H1 (cell line): ENCODE measurements at regions not wholly inside any gene's neighbourhood (a gene's known extent, or its start where the extent isn't known, plus 50 kb on each side); places are given as distances from the start of the nearest gene placed in this dataset.

Source experiments
- CTCF ChIA-PET: fragments of 300-600 bp; sonication (Branson Sonifier 250); formaldehyde crosslinking; loops from one replicate; lab custom pipeline; 2021; ENCODE audit not compliant: partially characterized antibody; lab: Charles Lee
- POLR2A ChIA-PET: fragments of 300-600 bp; sonication (Branson Sonifier 250); formaldehyde crosslinking; loops from one replicate; lab custom pipeline; 2021; ENCODE audit warnings: inconsistent platforms; ENCODE audit not compliant: partially characterized antibody; lab: Charles Lee
- DNase-seq, 2 experiments: peaks; one replicate each; pipeline versions ENCODE4 v3.0.0 to v3.0.0-alpha.2; 2010 to 2022; ENCODE audit warnings: low spot score in 2 of 2, low read depth in 1 of 2, mixed read lengths in 1 of 2
- FAIRE-seq: peaks from 2 replicates; lab custom pipeline; 2011; peaks lifted over from hg19 to GRCh38; lab: Jason Lieb, UNC
- H2AFZ ChIP-seq: 2 replicates; pipeline ENCODE4 v1.8.1; 2012; ENCODE audit warnings: low read length, inconsistent platforms
- H2AK5ac ChIP-seq: 2 replicates; pipeline ENCODE4 v1.6.1; 2013; ENCODE audit warnings: low read depth, low read length
- H2BK120ac ChIP-seq: replicated peaks from 2 replicates; pipeline ENCODE3; 2013; ENCODE audit warnings: low read depth, low read length, inconsistent platforms
- H2BK12ac ChIP-seq: 2 replicates; pipeline ENCODE4 v1.6.1; 2013; ENCODE audit warnings: low read depth, low read length
- H2BK15ac ChIP-seq: 2 replicates; pipeline ENCODE4 v1.6.1; 2013; ENCODE audit warnings: low read length
- H2BK20ac ChIP-seq: 2 replicates; pipeline ENCODE4 v1.6.1; 2013; ENCODE audit warnings: low read length
- H2BK5ac ChIP-seq: 2 replicates; pipeline ENCODE4 v1.6.1; 2013; ENCODE audit warnings: low read depth, low read length
- H3K14ac ChIP-seq: 2 replicates; pipeline ENCODE4 v1.6.1; 2013; ENCODE audit warnings: inconsistent platforms; ENCODE audit not compliant: insufficient read length
- H3K18ac ChIP-seq: 2 replicates; pipeline ENCODE4 v1.6.1; 2013; ENCODE audit warnings: low read length; ENCODE audit errors: extremely low read depth
- H3K23ac ChIP-seq: 2 replicates; pipeline ENCODE4 v1.6.1; 2013; ENCODE audit warnings: inconsistent platforms; ENCODE audit not compliant: insufficient read length
- H3K23me2 ChIP-seq: 2 replicates; pipeline ENCODE4 v1.6.1; 2013; ENCODE audit warnings: low read depth, low read length
- H3K27ac ChIP-seq: 2 replicates; pipeline ENCODE4 v1.6.1; 2011; ENCODE audit warnings: low read depth, low read length, inconsistent platforms
- H3K27me3 ChIP-seq, 4 experiments: replicated peaks in 1 of 4; 1 replicate in 1 of 4; 2 replicates in 3 of 4; pipeline versions ENCODE4 v1.6.1 to v1.8.1; 2011 to 2013; ENCODE audit warnings: low read length in 3 of 4, mild to moderate bottlenecking in 3 of 4, inconsistent platforms in 2 of 4, mixed read lengths in 2 of 4, moderate library complexity in 1 of 4; ENCODE audit not compliant: control insufficient read depth in 3 of 4, insufficient read depth in 3 of 4; ENCODE audit errors: extremely low read depth in 1 of 4
- H3K36me3 ChIP-seq, 4 experiments: 2 replicates each; pipeline versions ENCODE4 v1.6.1 to v1.8.1; 2011 to 2013; ENCODE audit warnings: mild to moderate bottlenecking in 4 of 4, low read length in 3 of 4, moderate library complexity in 2 of 4, control low read depth in 1 of 4, inconsistent platforms in 1 of 4; ENCODE audit not compliant: insufficient read depth in 4 of 4, control insufficient read depth in 2 of 4
- H3K4ac ChIP-seq: replicated peaks from 2 replicates; pipeline ENCODE3; 2013; ENCODE audit warnings: low read length, low read depth, mixed read lengths, inconsistent platforms; ENCODE audit not compliant: insufficient read length
- H3K4me1 ChIP-seq, 4 experiments: replicated peaks in 1 of 4; 1 replicate in 1 of 4; 2 replicates in 3 of 4; pipeline versions ENCODE4 v1.6.1 to v1.8.1; 2011 to 2013; ENCODE audit warnings: low read length in 3 of 4, inconsistent platforms in 2 of 4, mixed read lengths in 1 of 4; ENCODE audit not compliant: insufficient read depth in 4 of 4, control insufficient read depth in 3 of 4
- H3K4me2 ChIP-seq, 2 experiments: 2 replicates each; pipeline versions ENCODE4 v1.6.1 to v1.8.1; 2011 to 2013; ENCODE audit warnings: low read depth in 2 of 2, low read length in 2 of 2, control low read depth in 1 of 2, inconsistent platforms in 1 of 2, mild to moderate bottlenecking in 1 of 2; ENCODE audit not compliant: insufficient read depth in 1 of 2
- H3K4me3 ChIP-seq, 4 experiments: fragments of 200-600, 300-600 bp in 1 of 4; sonication (generic), shearing (Covaris generic), sonication (Bioruptor Twin) in 1 of 4; 2 replicates each; pipeline versions ENCODE4 v1.5.1 to v1.8.1; 2011 to 2016; ENCODE audit warnings: low read length in 4 of 4, low read depth in 3 of 4, control low read depth in 2 of 4, inconsistent platforms in 2 of 4, mild to moderate bottlenecking in 2 of 4, mixed read lengths in 1 of 4, moderate library complexity in 1 of 4; ENCODE audit not compliant: insufficient read depth in 2 of 4; ENCODE audit errors: extremely low read depth in 1 of 4
- H3K56ac ChIP-seq: replicated peaks from 2 replicates; pipeline ENCODE3; 2013; ENCODE audit warnings: low read depth, mild to moderate bottlenecking, mixed read lengths, low read length, inconsistent platforms; ENCODE audit not compliant: insufficient read length
- H3K79me1 ChIP-seq: 2 replicates; pipeline ENCODE4 v1.6.1; 2013; ENCODE audit warnings: low read depth, low read length, control low read depth
- H3K79me2 ChIP-seq, 2 experiments: 2 replicates each; pipeline versions ENCODE4 v1.6.1 to v1.8.1; 2012 to 2013; ENCODE audit warnings: low read length in 2 of 2, mild to moderate bottlenecking in 2 of 2, inconsistent platforms in 1 of 2; ENCODE audit not compliant: insufficient read depth in 2 of 2, control insufficient read depth in 1 of 2
- H3K9ac ChIP-seq, 4 experiments: replicated peaks in 1 of 4; 1 replicate in 1 of 4; 2 replicates in 3 of 4; pipeline versions ENCODE4 v1.6.1 to v1.8.1; 2011 to 2013; ENCODE audit warnings: low read depth in 3 of 4, low read length in 3 of 4, control low read depth in 2 of 4, mild to moderate bottlenecking in 2 of 4, moderate library complexity in 2 of 4, inconsistent platforms in 1 of 4; ENCODE audit errors: extremely low read depth in 1 of 4
- H3K9me3 ChIP-seq, 2 experiments: 2 replicates each; pipeline versions ENCODE4 v1.6.1 to v1.8.1; 2012 to 2013; ENCODE audit warnings: mild to moderate bottlenecking in 2 of 2, moderate library complexity in 2 of 2, control low read depth in 1 of 2, inconsistent platforms in 1 of 2, low read depth in 1 of 2, low read length in 1 of 2, mixed read lengths in 1 of 2; ENCODE audit not compliant: insufficient read depth in 2 of 2
- H4K20me1 ChIP-seq, 2 experiments: replicated peaks in 1 of 2; 2 replicates each; pipeline versions ENCODE3 to v1.8.1; 2011 to 2013; ENCODE audit warnings: inconsistent platforms in 2 of 2, low read length in 2 of 2, mild to moderate bottlenecking in 1 of 2; ENCODE audit not compliant: insufficient read depth in 2 of 2, control insufficient read depth in 1 of 2
- H4K5ac ChIP-seq: 2 replicates; pipeline ENCODE4 v1.6.1; 2013; ENCODE audit warnings: low read length, low read depth, mixed read lengths, inconsistent platforms; ENCODE audit not compliant: insufficient read length
- H4K8ac ChIP-seq: 2 replicates; pipeline ENCODE4 v1.8.0; 2013; ENCODE audit warnings: mild to moderate bottlenecking, moderate library complexity, low read length, inconsistent platforms; ENCODE audit not compliant: insufficient read depth; ENCODE audit errors: extremely low read depth
- H4K91ac ChIP-seq: replicated peaks from 2 replicates; pipeline ENCODE3; 2013; ENCODE audit warnings: low read length, mixed read lengths, inconsistent platforms; ENCODE audit not compliant: insufficient read length
- ASH2L ChIP-seq: fragments of 200-600, 300-600 bp; sonication (generic); IDR thresholded peaks from one replicate; pipeline ENCODE4 v1.7.1; 2017; ENCODE audit warnings: low read length
- CEBPB ChIP-seq: IDR thresholded peaks from 2 replicates; pipeline ENCODE4 v1.6.1; 2012; ENCODE audit warnings: low read depth, low read length
- EP300 ChIP-seq, 2 experiments: IDR thresholded peaks; 1 replicate in 1 of 2; 2 replicates in 1 of 2; pipeline ENCODE4 v1.6.1; 2011 to 2012; ENCODE audit warnings: low read depth in 2 of 2, low read length in 2 of 2, mild to moderate bottlenecking in 2 of 2, borderline replicate concordance in 1 of 2, inconsistent platforms in 1 of 2, moderate library complexity in 1 of 2
- KDM5A ChIP-seq: fragments of 200-600 bp; IDR thresholded peaks from 2 replicates; pipeline ENCODE4 v1.7.1; 2012; ENCODE audit warnings: mild to moderate bottlenecking, low read length, inconsistent platforms, mixed read lengths
- NANOG ChIP-seq: IDR thresholded peaks from 2 replicates; pipeline ENCODE4 v1.6.1; 2011; ENCODE audit warnings: low read length, low read depth, mild to moderate bottlenecking, inconsistent platforms; ENCODE audit not compliant: insufficient read depth, poor library complexity, severe bottlenecking
- ZNF274 ChIP-seq: IDR thresholded peaks from 2 replicates; pipeline ENCODE4 v1.7.0; 2012; ENCODE audit warnings: low read length, borderline replicate concordance; ENCODE audit errors: extremely low read depth
- WGBS, 2 experiments: shearing (Covaris generic) in 1 of 2; methylation state at CpG; one replicate each; pipeline versions ENCODE4 v1.1.6 to v1.1.7; 2013 to 2015; ENCODE audit warnings: low lambda C conversion rate in 2 of 2, mixed read lengths in 2 of 2, inconsistent platforms in 1 of 2, low coverage in 1 of 2, missing lambda C conversion rate in 1 of 2; ENCODE audit not compliant: insufficient replicate concordance in 2 of 2, insufficient coverage in 1 of 2, insufficient read length in 1 of 2; ENCODE audit errors: extremely low coverage in 1 of 2, missing lambda C conversion rate in 1 of 2; 5-methylcytosine and 5-hydroxymethylcytosine counted together
- TF ChIP-seq, protein P1 (sequence below): IDR thresholded peaks from 2 replicates; pipeline ENCODE4 v1.6.1; 2012; ENCODE audit warnings: low read length, inconsistent platforms

DNA sequence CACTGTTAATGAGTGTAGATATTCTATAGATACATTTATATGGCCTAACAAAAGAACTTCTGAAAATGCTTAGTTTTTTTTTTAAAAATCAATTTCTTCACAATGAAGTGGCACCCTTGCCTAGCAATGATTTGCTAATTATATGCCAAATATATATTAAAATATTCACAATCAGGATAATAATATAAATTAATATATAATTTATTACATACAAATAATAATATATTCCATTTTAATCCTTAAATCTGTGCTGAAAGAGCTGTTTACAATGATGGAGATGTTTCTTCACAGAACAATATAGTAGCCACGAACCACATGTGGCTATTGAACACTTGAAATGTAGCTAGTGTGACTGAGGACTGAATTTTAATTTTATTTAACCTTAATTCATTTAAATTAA lies 648.4 kb upstream of the GBE1 start:
- Histone ChIP-seq H3K18ac (no peak overlapping the region), H2BK15ac (no peak overlapping the region), H2BK20ac (no peak overlapping the region), H3K79me1 (no peaks in the 10 kb centered on the region), H3K4me1 (no peaks in the 10 kb centered on the region; a peak in 1 of 7 replicates), H4K8ac (no peak overlapping the region), H3K27ac (no peak overlapping the region), H2BK120ac (no peak overlapping the region), H2BK12ac (no peak overlapping the region), H3K4me2 (no peak overlapping the region), H4K91ac (no peak overlapping the region), H3K9ac (no peak overlapping the region), H3K79me2 (no peaks in the 10 kb centered on the region), H4K20me1 (no peaks in the 10 kb centered on the region), H3K56ac (no peak overlapping the region), H3K14ac (no peak overlapping the region), H3K4ac (no peak overlapping the region), H3K36me3 (no peaks in the 10 kb centered on the region), H2AK5ac (no peak overlapping the region), H2AFZ (no peak overlapping the region), H3K9me3 (no peaks in the 10 kb centered on the region), H3K23me2 (no peaks in the 10 kb centered on the region), H3K23ac (no peak overlapping the region), H2BK5ac (no peak overlapping the region), H3K4me3 (no peak overlapping the region), H4K5ac (no peak overlapping the region), H3K27me3 (peaks cover 0 to 1% (median 0%) of the 10 kb centered on the region in 4 experiments; a peak in 1 of 7 replicates)
- no peak for TF ChIP-seq NANOG
- TF ChIP-seq CEBPB: no peak
- TF ChIP-seq, protein P1, sequence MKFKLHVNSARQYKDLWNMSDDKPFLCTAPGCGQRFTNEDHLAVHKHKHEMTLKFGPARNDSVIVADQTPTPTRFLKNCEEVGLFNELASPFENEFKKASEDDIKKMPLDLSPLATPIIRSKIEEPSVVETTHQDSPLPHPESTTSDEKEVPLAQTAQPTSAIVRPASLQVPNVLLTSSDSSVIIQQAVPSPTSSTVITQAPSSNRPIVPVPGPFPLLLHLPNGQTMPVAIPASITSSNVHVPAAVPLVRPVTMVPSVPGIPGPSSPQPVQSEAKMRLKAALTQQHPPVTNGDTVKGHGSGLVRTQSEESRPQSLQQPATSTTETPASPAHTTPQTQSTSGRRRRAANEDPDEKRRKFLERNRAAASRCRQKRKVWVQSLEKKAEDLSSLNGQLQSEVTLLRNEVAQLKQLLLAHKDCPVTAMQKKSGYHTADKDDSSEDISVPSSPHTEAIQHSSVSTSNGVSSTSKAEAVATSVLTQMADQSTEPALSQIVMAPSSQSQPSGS: no peak
- TF ChIP-seq EP300 (IDR thresholded peaks at IDR 0.05; ENCODE audit: borderline replicate concordance in 1 of 2, low read depth in 2 of 2, low read length in 2 of 2): no peak
- TF ChIP-seq KDM5A: no peak
- TF ChIP-seq ZNF274: no peak
- no peak for TF ChIP-seq ASH2L
- WGBS, 2 experiments: 100% methylated on average over 1 of the region's 1 CpG; no CpG with 5 or more reads in 1 of the 2 experiments
- POLR2A ChIA-PET: no interaction called here
- no peak for DNase-seq
- CTCF ChIA-PET: interaction anchor here (0.6 to 0.7 kb wide), 2 partner anchors 115 to 741 kb away, joined by 3 read pairs; no protein-coding TSS in a partner anchor
- no peak for FAIRE-seq
